DMS 273 (cell line): ENCODE measurements at regions not wholly inside any gene's neighbourhood (a gene's known extent, or its start where the extent isn't known, plus 50 kb on each side); places are given as distances from the start of the nearest gene placed in this dataset.

Source experiments
- DNase-seq: peaks from one replicate; lab custom pipeline; 2025; ENCODE audit not compliant: unreplicated experiment; lab: John Stamatoyannopoulos, UW

- no peak for DNase-seq
Observed at GRCh38 chr18:71597219-71597618, 946.9 kb downstream of the CBLN2 start.

GRCh38 chr18:71583252-71583651 lies 960.9 kb downstream of the CBLN2 start:
- DNase-seq = no peak

- DNase-seq = no peak
Observed at GRCh38 chr18:71554686-71555085, 989.5 kb downstream of the CBLN2 start.

GRCh38 chr18:71541643-71542042 lies 1002.5 kb downstream of the CBLN2 start:
- no peak for DNase-seq

GRCh38 chr18:71529703-71530303 lies 1014.3 kb downstream of the CBLN2 start:
- DNase-seq = no peak

GRCh38 chr18:71523483-71524435 lies 1020.4 kb downstream of the CBLN2 start:
- DNase-seq = no peak

- no peak for DNase-seq
Observed at GRCh38 chr18:71505526-71505925, 1038.6 kb downstream of the CBLN2 start.

- no peak for DNase-seq
Observed at GRCh38 chr18:71503222-71503621, 1040.9 kb downstream of the CBLN2 start.

- DNase-seq = no peak
Observed at GRCh38 chr18:71485611-71486010, 1058.5 kb downstream of the CBLN2 start.

GRCh38 chr18:71471963-71472725 lies 1072.0 kb downstream of the CBLN2 start:
- no peak for DNase-seq

- no peak for DNase-seq
Observed at GRCh38 chr18:71456206-71456605, 1087.9 kb downstream of the CBLN2 start.

GRCh38 chr18:71450257-71450656 lies 1093.9 kb downstream of the CBLN2 start:
- DNase-seq = no peak

- no peak for DNase-seq
Observed at GRCh38 chr18:71443706-71444480, 1100.2 kb downstream of the CBLN2 start.

- no peak for DNase-seq
Observed at GRCh38 chr18:71442731-71443141, 1101.4 kb downstream of the CBLN2 start.

GRCh38 chr18:71441156-71441555 lies 1103.0 kb downstream of the CBLN2 start:
- DNase-seq = no peak

GRCh38 chr18:71437511-71437910 lies 1106.6 kb downstream of the CBLN2 start:
- no peak for DNase-seq

GRCh38 chr18:71433373-71433772 lies 1110.8 kb downstream of the CBLN2 start:
- no peak for DNase-seq

- no peak for DNase-seq
Observed at GRCh38 chr18:71431689-71432088, 1112.5 kb downstream of the CBLN2 start.

- DNase-seq = no peak
Observed at GRCh38 chr18:71431171-71431570, 1113.0 kb downstream of the CBLN2 start.

GRCh38 chr18:71426441-71426840 lies 1117.7 kb downstream of the CBLN2 start:
- no peak for DNase-seq
